ENCODE measurements at regions not wholly inside any gene's neighbourhood (a gene's known extent, or its start where the extent isn't known, plus 50 kb on each side); places are given as distances from the start of the nearest gene placed in this dataset.

DNA sequence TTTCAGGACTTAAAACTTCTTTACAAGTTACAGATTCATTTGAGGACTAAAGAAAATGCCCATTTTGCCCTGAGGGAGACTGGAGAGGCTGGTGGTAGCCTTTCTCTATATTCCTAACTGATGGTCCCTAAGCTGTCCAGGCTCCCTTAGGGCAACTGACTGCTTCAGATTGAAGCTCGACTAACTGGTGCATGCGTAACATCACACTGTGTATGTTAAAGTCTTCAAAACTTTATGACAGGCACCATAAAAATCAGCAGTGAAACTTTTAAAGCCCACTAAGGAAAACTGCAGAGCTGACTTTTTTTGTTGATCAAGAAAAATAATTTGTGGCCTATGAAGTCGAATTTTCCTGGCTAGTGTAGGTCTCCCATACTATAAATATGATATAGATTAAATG, 233.0 kb upstream of the RPS23 start:
- TF ChIP-seq, protein P1, sequence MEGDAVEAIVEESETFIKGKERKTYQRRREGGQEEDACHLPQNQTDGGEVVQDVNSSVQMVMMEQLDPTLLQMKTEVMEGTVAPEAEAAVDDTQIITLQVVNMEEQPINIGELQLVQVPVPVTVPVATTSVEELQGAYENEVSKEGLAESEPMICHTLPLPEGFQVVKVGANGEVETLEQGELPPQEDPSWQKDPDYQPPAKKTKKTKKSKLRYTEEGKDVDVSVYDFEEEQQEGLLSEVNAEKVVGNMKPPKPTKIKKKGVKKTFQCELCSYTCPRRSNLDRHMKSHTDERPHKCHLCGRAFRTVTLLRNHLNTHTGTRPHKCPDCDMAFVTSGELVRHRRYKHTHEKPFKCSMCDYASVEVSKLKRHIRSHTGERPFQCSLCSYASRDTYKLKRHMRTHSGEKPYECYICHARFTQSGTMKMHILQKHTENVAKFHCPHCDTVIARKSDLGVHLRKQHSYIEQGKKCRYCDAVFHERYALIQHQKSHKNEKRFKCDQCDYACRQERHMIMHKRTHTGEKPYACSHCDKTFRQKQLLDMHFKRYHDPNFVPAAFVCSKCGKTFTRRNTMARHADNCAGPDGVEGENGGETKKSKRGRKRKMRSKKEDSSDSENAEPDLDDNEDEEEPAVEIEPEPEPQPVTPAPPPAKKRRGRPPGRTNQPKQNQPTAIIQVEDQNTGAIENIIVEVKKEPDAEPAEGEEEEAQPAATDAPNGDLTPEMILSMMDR (conservative IDR thresholded peaks at IDR 0.05; ENCODE audit: low read depth, low read length) = no peak
- no peak for TF ChIP-seq EZH2 (IDR thresholded peaks at IDR 0.05; ENCODE audit: borderline replicate concordance, low read depth, low read length, poor library complexity, severe bottlenecking)

Data from A673 (cell line).